ENCODE measurements at regions not wholly inside any gene's neighbourhood (a gene's known extent, or its start where the extent isn't known, plus 50 kb on each side); places are given as distances from the start of the nearest gene placed in this dataset.

DNA sequence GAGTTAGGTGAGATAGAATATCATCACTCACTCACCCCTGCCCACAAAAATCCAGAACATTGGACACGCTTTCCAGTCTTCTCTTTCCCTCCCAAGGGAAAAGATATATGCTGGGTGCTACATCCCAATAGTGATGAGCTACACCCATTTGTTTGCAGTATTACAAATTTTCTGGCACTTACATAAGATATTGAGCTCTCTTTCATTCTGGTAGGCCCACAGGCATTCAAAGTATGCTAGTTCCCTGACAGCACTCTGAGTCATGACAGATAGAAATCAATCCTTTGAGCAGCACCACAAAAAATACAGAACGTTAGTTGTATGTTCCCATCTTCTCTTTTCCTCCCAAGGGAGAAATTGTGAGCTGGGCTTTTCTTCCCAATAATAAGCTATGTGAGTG, 477.6 kb upstream of the GRID2 start (continued):
- TF ChIP-seq, protein P1, sequence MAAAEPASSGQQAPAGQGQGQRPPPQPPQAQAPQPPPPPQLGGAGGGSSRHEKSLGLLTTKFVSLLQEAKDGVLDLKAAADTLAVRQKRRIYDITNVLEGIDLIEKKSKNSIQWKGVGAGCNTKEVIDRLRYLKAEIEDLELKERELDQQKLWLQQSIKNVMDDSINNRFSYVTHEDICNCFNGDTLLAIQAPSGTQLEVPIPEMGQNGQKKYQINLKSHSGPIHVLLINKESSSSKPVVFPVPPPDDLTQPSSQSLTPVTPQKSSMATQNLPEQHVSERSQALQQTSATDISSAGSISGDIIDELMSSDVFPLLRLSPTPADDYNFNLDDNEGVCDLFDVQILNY (CRISPR knock-in tag; IDR thresholded peaks at IDR 0.05): no peak
- TF ChIP-seq ZBTB21 (CRISPR knock-in tag; IDR thresholded peaks at IDR 0.05; ENCODE audit: borderline replicate concordance) (no peak), GTF2I (CRISPR knock-in tag; conservative IDR thresholded peaks at IDR 0.05) (no peak), ZNF317 (CRISPR knock-in tag; IDR thresholded peaks at IDR 0.05; ENCODE audit: borderline replicate concordance, low read depth) (no peak)

DNA sequence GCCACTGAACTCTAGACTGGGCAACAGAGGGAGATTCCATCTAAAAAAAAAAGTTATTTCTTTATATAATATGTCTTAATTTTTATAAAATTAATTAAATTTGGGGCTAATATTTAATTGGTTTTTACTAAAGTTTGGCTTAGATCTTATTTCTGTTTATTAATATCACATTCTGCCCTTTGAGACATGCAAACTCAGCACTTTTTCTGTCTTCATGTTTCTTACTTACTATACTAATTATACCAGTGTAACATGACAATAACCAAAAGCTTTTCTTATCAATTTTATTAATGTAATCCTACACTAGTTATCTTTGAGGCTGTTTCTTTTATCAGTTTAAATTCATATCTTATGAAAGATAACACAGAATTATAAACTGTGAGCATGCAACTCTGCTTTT, 475.9 kb upstream of the GRID2 start:
- Mint-ChIP-seq H3K27ac (no peak overlapping the region), H3K27me3 (ENCODE audit: low read depth) (peaks cover 49% of the 10 kb centered on the region), H3K9me3 (peaks cover 41% of the 10 kb centered on the region), H3K4me1 (no peaks in the 10 kb centered on the region), H3K4me3 (no peak overlapping the region), H3K36me3 (peaks cover 11% of the 10 kb centered on the region)
- ChIA-PET CTCF (no interaction called here), POLR2A (no interaction called here)
- ATAC-seq: no peak
- no peak for TF ChIP-seq ZNF138 (CRISPR knock-in tag; conservative IDR thresholded peaks at IDR 0.05)
- TF ChIP-seq, protein P2, sequence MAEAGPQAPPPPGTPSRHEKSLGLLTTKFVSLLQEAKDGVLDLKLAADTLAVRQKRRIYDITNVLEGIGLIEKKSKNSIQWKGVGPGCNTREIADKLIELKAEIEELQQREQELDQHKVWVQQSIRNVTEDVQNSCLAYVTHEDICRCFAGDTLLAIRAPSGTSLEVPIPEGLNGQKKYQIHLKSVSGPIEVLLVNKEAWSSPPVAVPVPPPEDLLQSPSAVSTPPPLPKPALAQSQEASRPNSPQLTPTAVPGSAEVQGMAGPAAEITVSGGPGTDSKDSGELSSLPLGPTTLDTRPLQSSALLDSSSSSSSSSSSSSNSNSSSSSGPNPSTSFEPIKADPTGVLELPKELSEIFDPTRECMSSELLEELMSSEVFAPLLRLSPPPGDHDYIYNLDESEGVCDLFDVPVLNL (CRISPR knock-in tag; IDR thresholded peaks at IDR 0.05; ENCODE audit: borderline replicate concordance, low read depth): no peak
- TF ChIP-seq, protein P3, sequence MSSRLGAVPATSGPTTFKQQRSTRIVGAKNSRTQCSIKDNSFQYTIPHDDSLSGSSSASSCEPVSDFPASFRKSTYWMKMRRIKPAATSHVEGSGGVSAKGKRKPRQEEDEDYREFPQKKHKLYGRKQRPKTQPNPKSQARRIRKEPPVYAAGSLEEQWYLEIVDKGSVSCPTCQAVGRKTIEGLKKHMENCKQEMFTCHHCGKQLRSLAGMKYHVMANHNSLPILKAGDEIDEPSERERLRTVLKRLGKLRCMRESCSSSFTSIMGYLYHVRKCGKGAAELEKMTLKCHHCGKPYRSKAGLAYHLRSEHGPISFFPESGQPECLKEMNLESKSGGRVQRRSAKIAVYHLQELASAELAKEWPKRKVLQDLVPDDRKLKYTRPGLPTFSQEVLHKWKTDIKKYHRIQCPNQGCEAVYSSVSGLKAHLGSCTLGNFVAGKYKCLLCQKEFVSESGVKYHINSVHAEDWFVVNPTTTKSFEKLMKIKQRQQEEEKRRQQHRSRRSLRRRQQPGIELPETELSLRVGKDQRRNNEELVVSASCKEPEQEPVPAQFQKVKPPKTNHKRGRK (CRISPR knock-in tag; IDR thresholded peaks at IDR 0.05; ENCODE audit: borderline replicate concordance): no peak
- no peak for TF ChIP-seq GRHL2 (CRISPR knock-in tag; IDR thresholded peaks at IDR 0.05; ENCODE audit: insufficient replicate concordance, severe bottlenecking)
- no peak for TF ChIP-seq ZNF317 (CRISPR knock-in tag; IDR thresholded peaks at IDR 0.05; ENCODE audit: borderline replicate concordance, low read depth)
- TF ChIP-seq ATF1 (CRISPR knock-in tag; IDR thresholded peaks at IDR 0.05): no peak
- no peak for TF ChIP-seq FOXP1 (CRISPR knock-in tag; IDR thresholded peaks at IDR 0.05; ENCODE audit: borderline replicate concordance)
- TF ChIP-seq, protein P4, sequence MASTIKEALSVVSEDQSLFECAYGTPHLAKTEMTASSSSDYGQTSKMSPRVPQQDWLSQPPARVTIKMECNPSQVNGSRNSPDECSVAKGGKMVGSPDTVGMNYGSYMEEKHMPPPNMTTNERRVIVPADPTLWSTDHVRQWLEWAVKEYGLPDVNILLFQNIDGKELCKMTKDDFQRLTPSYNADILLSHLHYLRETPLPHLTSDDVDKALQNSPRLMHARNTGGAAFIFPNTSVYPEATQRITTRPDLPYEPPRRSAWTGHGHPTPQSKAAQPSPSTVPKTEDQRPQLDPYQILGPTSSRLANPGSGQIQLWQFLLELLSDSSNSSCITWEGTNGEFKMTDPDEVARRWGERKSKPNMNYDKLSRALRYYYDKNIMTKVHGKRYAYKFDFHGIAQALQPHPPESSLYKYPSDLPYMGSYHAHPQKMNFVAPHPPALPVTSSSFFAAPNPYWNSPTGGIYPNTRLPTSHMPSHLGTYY (CRISPR knock-in tag; IDR thresholded peaks at IDR 0.05): no peak
- no peak for TF ChIP-seq IRF1 (CRISPR knock-in tag; IDR thresholded peaks at IDR 0.05)
- no peak for TF ChIP-seq PRDM15 (CRISPR knock-in tag; IDR thresholded peaks at IDR 0.05)
- TF ChIP-seq ATF6 (CRISPR knock-in tag; IDR thresholded peaks at IDR 0.05): no peak
- no peak for DNase-seq (ENCODE audit: low spot score)
